Vagina (tissue), 2 donors: ENCODE measurements at regions not wholly inside any gene's neighbourhood (a gene's known extent, or its start where the extent isn't known, plus 50 kb on each side); places are given as distances from the start of the nearest gene placed in this dataset.

Experiments
- CTCF ChIP-seq, 3 experiments: fragments of 450-650 bp in 2 of 3; fragments of 200-600 bp in 1 of 3; sonication (generic) in 1 of 3; IDR thresholded peaks; one replicate each; pipeline ENCODE4 v1.5.1; 2017 to 2019; ENCODE audit warnings: antibody characterized with exemption in 3 of 3, mild to moderate bottlenecking in 2 of 3, moderate library complexity in 2 of 3
- POLR2A ChIP-seq, 2 donors: fragments of 450-650 bp; IDR thresholded peaks; one replicate each; pipeline ENCODE4 v1.6.1; 2017; ENCODE audit warnings: antibody characterized with exemption in 2 of 2, mild to moderate bottlenecking in 2 of 2, moderate library complexity in 2 of 2

GRCh38 chr1:118473825-118474224 is 288.8 kb upstream of the SPAG17 start:
- TF ChIP-seq POLR2A (IDR thresholded peaks at IDR 0.05) (no peak), CTCF (IDR thresholded peaks at IDR 0.05) (no peak)
